ES-I3 (cell line): ENCODE measurements at regions not wholly inside any gene's neighbourhood (a gene's known extent, or its start where the extent isn't known, plus 50 kb on each side); places are given as distances from the start of the nearest gene placed in this dataset.

Experiments
- H3K36me3 ChIP-seq: 2 replicates; pipeline ENCODE4 v1.6.1; 2013; ENCODE audit warnings: mild to moderate bottlenecking, low read length, control low read depth, moderate library complexity; ENCODE audit not compliant: insufficient read depth
- H3K4me1 ChIP-seq: 2 replicates; pipeline ENCODE4 v1.6.1; 2013; ENCODE audit warnings: mild to moderate bottlenecking, control low read depth, low read length; ENCODE audit not compliant: insufficient read depth
- H3K9ac ChIP-seq: 2 replicates; pipeline ENCODE4 v1.6.1; 2013; ENCODE audit warnings: low read depth, mild to moderate bottlenecking, low read length, moderate library complexity
- H3K9me3 ChIP-seq: 2 replicates; pipeline ENCODE4 v1.6.1; 2013; ENCODE audit warnings: mild to moderate bottlenecking, low read length, moderate library complexity; ENCODE audit not compliant: control insufficient read depth, insufficient read depth

- Histone ChIP-seq H3K9ac (no peak overlapping the region), H3K4me1 (no peaks in the 10 kb centered on the region), H3K36me3 (no peaks in the 10 kb centered on the region), H3K9me3 (no peaks in the 10 kb centered on the region)
Observed at GRCh38 chr1:184254849-184255248, 132.0 kb upstream of the C1orf21 start.

DNA sequence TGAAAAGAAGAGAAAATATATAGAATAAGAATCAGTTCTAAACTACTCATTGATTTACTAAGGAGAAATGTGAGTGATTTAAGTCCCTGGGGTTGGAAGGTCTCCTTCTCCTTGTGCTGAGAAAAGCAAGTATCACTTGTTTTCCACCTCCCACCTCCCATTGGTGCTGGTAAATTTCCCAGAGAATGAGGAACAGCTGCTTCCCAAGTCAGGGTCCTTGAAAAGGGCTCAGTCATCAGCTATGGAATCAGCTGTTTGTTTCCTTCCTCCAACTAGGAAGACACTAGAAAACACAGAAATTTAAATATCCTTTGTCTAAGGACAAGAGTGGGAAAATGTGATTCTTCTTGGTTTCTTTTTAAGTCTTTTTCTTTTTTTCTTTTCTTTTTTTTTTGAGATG, 131.3 kb upstream of the C1orf21 start:
- H3K9me3 ChIP-seq = no peaks in the 10 kb centered on the region
- no peaks in the 10 kb centered on the region for H3K4me1 ChIP-seq
- no peaks in the 10 kb centered on the region for H3K36me3 ChIP-seq
- H3K9ac ChIP-seq = no peak overlapping the region

DNA sequence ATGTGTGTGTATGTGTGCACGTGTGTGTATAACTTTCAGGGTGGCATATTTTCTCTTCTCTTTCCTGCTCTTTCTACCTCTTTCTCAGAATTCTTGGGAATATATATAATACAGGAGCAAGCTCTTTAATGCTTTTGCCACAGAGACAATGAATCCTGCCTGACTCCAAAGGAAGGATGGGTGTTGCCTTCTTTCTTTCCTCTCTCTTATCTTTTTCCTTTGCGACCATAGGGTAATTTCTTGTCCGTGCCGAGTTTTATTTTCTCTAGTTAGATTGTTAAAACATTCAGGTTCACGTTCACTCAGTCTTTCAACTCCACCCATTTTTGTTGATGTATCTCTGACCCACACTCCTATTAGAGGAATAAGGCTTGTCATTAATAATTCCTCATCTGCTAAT, 129.0 kb upstream of the C1orf21 start:
- H3K4me1 ChIP-seq = no peaks in the 10 kb centered on the region
- H3K9ac ChIP-seq = no peak overlapping the region
- no peaks in the 10 kb centered on the region for H3K36me3 ChIP-seq
- no peaks in the 10 kb centered on the region for H3K9me3 ChIP-seq

DNA sequence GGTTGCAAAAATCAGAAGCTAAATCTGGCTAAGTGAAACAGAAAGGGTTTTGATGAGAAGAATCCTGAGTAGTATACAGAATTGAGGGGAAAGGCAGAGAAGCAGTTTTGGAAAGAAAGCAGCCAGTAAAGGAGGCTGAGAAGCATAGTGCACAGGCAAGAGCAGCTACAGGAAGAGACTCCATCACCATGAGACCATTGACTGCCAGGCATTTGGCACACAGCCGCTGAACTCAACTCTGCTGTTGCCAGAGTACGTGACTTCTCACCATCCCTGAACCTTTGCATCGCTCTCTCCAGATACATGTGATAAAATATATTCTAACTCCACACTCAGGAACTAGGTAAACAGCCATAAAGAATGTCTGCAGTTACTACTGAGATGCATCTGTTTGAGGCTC, 128.3 kb upstream of the C1orf21 start:
- Histone ChIP-seq H3K9me3 (no peaks in the 10 kb centered on the region), H3K36me3 (no peaks in the 10 kb centered on the region), H3K4me1 (no peaks in the 10 kb centered on the region), H3K9ac (no peak overlapping the region)

- Histone ChIP-seq H3K9ac (no peak overlapping the region), H3K36me3 (no peaks in the 10 kb centered on the region), H3K4me1 (no peaks in the 10 kb centered on the region), H3K9me3 (no peaks in the 10 kb centered on the region)
Observed at GRCh38 chr1:184260382-184260781, 126.4 kb upstream of the C1orf21 start.

GRCh38 chr1:184262109-184262508, 124.7 kb upstream of the C1orf21 start:
- Histone ChIP-seq H3K9ac (no peak overlapping the region), H3K36me3 (no peaks in the 10 kb centered on the region), H3K9me3 (no peaks in the 10 kb centered on the region), H3K4me1 (no peaks in the 10 kb centered on the region)

DNA sequence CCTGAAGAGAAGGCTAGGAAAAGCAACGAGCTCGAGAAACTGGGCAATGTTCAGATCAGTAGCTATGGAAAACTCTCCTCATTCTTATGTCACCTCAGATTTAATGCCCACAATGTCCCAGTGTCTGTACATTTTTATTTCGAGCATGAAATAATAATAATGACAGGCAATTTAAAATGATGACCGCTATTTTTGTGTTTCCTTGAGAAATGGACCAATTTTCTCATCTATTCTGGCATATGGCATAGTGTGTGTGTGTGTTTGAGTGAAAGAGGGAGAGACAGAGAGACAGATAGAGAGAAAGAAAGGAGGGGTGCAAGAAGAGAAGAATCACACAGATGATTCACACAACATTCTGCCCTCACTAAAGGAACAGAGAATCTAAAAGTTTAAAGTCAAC, 119.1 kb upstream of the C1orf21 start:
- peaks cover 14% of the 10 kb centered on the region for H3K4me1 ChIP-seq
- no peak overlapping the region for H3K9ac ChIP-seq
- no peaks in the 10 kb centered on the region for H3K9me3 ChIP-seq
- H3K36me3 ChIP-seq = no peaks in the 10 kb centered on the region

GRCh38 chr1:184270556-184270955, 116.3 kb upstream of the C1orf21 start:
- Histone ChIP-seq H3K9me3 (no peaks in the 10 kb centered on the region), H3K4me1 (peaks cover 16% of the 10 kb centered on the region), H3K9ac (no peak overlapping the region), H3K36me3 (no peaks in the 10 kb centered on the region)

- Histone ChIP-seq H3K36me3 (no peaks in the 10 kb centered on the region), H3K9ac (no peak overlapping the region), H3K9me3 (no peaks in the 10 kb centered on the region), H3K4me1 (peaks cover 16% of the 10 kb centered on the region)
Observed at GRCh38 chr1:184272175-184272866, 114.5 kb upstream of the C1orf21 start.

DNA sequence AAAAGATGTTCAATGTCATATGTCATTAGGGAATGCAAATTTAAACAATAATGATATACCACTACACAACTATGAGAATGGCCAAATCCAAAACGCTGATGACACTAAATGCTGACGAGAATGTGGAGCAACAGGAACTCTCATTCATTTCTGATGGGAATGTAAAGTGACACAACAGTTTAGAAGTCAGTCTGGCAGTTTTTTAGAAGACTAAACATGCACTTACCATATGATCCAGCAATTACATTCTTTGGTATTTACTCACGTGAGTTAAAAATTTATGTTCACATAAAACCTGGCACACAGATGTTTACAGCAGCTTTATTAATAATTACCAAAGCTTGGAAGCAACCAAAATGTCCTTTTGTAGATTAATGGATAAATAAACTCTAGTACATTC, 110.4 kb upstream of the C1orf21 start:
- no peaks in the 10 kb centered on the region for H3K36me3 ChIP-seq
- H3K9me3 ChIP-seq = no peaks in the 10 kb centered on the region
- H3K4me1 ChIP-seq = peaks cover 7% of the 10 kb centered on the region
- H3K9ac ChIP-seq = no peak overlapping the region

DNA sequence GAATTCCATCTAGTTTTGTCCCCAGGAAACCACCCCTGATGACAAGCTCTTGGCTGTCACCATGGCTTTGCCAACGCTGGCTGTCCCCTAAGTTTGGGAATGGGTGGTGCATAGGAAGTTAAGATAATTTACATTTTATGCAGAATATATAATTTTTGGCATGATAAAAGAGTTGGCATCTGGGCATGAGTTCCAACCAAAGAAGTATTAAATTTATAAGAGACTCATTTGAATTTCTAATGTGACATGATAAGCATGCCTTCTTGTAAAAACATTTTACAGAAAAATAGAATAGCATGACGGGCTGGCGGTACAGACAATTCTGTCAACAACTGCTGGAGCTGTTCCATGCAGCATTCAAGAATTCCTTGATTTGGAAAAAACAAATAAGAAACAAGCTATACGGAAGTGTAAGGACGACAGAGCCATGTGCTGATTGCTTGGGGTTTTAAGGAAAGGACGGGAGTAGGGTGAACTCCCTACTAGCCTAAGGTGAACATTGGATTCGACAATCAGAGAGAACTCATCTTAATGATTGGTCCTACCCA, 106.8 kb upstream of the C1orf21 start:
- Histone ChIP-seq H3K36me3 (no peaks in the 10 kb centered on the region), H3K4me1 (no peaks in the 10 kb centered on the region), H3K9me3 (no peaks in the 10 kb centered on the region), H3K9ac (no peak overlapping the region)

DNA sequence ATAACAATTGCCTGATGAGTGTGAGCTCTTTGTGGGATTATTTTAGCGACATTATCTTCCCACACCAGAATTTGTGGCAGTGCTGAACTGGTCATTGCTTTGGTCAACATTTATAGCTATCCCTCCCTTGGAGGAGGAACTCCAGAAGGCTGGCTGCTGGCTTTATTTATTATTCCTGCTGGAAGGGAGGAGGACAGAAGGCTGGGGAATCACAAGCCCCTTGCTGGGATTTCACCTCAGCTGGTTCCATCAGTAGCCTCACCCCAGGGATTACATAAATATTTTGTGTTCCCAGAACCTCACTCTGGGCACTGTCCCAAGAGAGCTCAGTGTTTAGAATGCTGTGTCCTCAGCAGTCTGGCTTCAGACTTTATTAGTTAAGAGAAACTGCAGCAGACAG, 102.8 kb upstream of the C1orf21 start:
- Histone ChIP-seq H3K9ac (no peak overlapping the region), H3K36me3 (no peaks in the 10 kb centered on the region), H3K4me1 (no peaks in the 10 kb centered on the region), H3K9me3 (peaks cover 4% of the 10 kb centered on the region; the same call in 1 of the 2 replicates)

- Histone ChIP-seq H3K4me1 (no peaks in the 10 kb centered on the region), H3K36me3 (no peaks in the 10 kb centered on the region), H3K9ac (no peak overlapping the region), H3K9me3 (peaks cover 4% of the 10 kb centered on the region; the same call in 1 of the 2 replicates)
Observed at GRCh38 chr1:184284900-184285299, 101.9 kb upstream of the C1orf21 start.

GRCh38 chr1:184285401-184286087, 101.3 kb upstream of the C1orf21 start:
- Histone ChIP-seq H3K36me3 (no peaks in the 10 kb centered on the region), H3K9ac (no peak overlapping the region), H3K4me1 (no peaks in the 10 kb centered on the region), H3K9me3 (peaks cover 4% of the 10 kb centered on the region; the same call in 1 of the 2 replicates)

- Histone ChIP-seq H3K9ac (no peak overlapping the region), H3K4me1 (no peaks in the 10 kb centered on the region), H3K36me3 (no peaks in the 10 kb centered on the region), H3K9me3 (peaks cover 11% of the 10 kb centered on the region; the same call in 1 of the 2 replicates)
Observed at GRCh38 chr1:184287001-184287400, 99.8 kb upstream of the C1orf21 start.
